KOPT-K1 (cell line): ENCODE measurements at regions not wholly inside any gene's neighbourhood (a gene's known extent, or its start where the extent isn't known, plus 50 kb on each side); places are given as distances from the start of the nearest gene placed in this dataset.
"Not testable (repeated sequence)": the region's sequence is repeated elsewhere in the genome, so short reads cannot be mapped to it uniquely, and the experiment has no call there.

Experiments used
- H3K27ac ChIP-seq: fragments of 200-600 bp; sonication (generic); 2 replicates; pipeline ENCODE4 v1.5.1; 2016; ENCODE audit warnings: antibody characterized with exemption, mild to moderate bottlenecking, low read depth, low read length; ENCODE audit not compliant: poor library complexity, severe bottlenecking
- H3K36me3 ChIP-seq: fragments of 200-600 bp; sonication (generic); 2 replicates; pipeline ENCODE4 v1.5.1; 2017; ENCODE audit warnings: antibody characterized with exemption, mild to moderate bottlenecking, low read length, moderate library complexity; ENCODE audit not compliant: insufficient read depth
- H3K9me3 ChIP-seq: fragments of 200-600 bp; sonication (generic); 2 replicates; pipeline ENCODE4 v1.5.1; 2017; ENCODE audit warnings: antibody characterized with exemption, low read length, mild to moderate bottlenecking; ENCODE audit not compliant: insufficient read depth, poor library complexity, severe bottlenecking

DNA sequence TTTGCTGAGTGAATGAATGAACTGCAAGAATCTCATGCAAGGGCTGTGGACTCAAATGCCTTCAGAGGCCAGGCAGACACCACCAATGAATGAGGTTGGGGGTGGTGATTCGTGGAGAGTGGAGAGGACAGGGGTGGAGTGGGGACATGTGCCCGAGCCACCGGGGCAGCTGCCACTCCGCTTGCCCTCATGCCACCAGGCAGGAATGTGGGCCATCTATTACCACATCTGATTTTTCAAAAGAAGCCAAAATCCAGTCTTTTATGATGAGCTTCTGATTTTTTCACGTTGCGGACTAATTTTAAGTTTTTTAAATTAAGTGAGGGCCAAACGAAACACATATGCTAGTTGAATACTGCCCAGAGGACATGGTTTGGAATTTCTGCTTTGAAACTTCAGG, 67.1 kb upstream of the SMURF2 start:
- no peaks in the 10 kb centered on the region for H3K36me3 ChIP-seq
- H3K27ac ChIP-seq, result no peak overlapping the region
- no peaks in the 10 kb centered on the region for H3K9me3 ChIP-seq

DNA sequence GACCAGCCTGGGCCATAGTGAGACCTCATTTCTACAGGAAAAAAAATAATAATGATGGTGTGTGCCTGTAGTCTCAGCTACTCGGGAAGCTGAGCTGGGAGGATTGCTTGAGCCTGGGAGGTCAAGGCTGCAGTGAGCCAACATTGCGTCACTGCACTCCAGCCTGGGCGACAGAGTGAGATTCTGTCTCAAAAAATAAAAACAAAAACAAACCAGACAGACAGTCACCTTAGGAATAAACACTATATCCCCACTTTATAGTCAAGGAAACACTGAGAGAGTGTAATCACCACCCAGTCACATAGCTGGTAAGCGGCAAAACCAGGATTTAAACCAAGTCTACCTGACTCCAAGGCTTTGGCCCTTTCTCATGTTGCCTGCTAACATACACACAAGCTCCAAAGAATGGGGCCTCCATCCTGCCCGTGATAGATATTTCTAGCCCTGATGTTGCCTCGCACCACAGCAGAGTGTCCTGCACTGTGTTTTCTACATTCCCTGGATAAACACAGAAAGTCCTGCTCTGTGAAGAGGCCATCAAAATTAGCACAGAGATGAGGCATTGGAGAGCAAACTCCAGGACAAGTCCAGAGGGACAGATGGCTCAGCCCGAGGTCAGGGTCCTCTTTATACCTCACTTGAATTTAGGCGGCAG, 66.1 kb upstream of the SMURF2 start:
- H3K27ac ChIP-seq, result no peak overlapping the region
- no peaks in the 10 kb centered on the region for H3K9me3 ChIP-seq
- H3K36me3 ChIP-seq, result no peaks in the 10 kb centered on the region

DNA sequence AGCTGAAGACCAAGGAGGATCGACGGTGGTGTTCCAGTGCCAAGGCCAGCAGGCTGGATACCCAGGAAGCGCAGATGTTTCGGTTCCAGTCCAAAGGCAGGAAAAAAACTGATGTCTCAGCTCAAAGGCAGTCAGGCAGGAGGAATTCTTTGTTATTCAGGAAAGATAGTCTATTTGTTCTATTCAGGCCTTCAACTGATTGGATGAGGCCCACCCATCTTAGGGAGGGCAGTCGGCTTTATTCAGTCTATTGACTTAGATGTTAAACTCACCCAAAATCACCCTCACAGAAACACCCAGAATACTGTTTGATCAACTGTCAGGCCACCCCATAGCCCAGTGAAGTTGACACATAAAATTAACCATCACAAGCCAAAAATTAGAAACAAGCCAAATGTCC, 63.9 kb upstream of the SMURF2 start:
- H3K9me3 ChIP-seq, H3K27ac ChIP-seq, H3K36me3 ChIP-seq: not testable (repeated sequence)

DNA sequence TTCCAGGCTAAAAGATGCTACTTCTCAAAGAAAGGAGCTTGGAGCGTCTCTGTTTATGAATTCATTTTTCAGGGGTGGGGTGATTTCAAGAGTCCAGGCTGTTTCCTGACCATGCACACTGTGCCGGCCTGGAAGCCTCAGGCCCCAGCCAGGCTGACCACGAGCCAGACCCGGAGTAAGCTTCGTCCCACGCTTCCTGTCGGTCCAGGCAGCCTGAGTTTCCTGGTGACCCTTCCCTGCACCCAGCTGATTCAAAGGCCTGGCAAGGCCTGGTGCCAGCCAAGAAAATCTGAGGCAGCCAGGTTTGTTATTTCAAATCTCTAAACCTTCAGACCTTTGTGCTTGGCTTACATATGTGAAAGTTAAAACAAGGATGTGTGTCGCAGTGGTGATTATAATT, 62.1 kb upstream of the SMURF2 start:
- not testable (repeated sequence) for H3K36me3 ChIP-seq, H3K9me3 ChIP-seq

DNA sequence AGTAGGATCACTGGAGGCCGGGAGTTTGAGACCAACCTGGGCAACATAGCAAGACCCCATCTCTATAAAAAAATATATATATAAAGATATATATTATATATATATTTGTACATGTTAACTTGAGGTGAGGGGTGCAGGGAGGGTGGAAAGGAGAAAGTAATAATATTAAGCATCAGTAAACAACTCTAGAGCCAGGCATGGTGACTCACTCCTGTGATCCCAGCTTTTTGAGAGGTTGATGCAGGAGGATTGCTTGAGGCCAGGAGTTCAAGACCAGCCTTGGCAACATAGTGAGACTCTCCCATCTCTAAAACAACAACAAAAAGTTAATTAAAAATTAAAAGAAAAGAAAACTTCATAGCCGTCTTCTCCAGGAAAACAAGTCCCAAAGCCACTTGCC, 61.7 kb upstream of the SMURF2 start:
- no peaks in the 10 kb centered on the region for H3K9me3 ChIP-seq
- H3K36me3 ChIP-seq, result no peaks in the 10 kb centered on the region
- H3K27ac ChIP-seq, result no peak overlapping the region

More for the DNA sequence above, 62.1 kb upstream of the SMURF2 start:
- not testable (repeated sequence) for H3K27ac ChIP-seq

DNA sequence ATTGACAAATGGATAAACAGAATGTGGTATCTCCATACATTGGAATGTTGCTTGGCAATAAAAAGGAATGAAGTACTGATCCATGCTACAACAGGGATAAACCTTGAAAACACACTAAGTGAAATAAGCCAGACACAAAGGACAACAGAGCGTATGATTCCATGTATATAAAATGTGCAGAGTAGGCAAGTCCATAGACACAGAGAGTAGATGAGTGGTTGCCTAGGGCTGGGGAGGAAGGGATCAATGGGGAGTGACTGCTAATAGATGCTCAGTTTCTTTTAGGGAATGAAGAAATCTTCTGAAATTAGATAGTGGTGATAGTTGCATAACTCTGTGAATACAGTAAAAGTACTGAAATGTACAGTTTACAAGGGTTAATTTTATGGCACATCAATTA, 59.4 kb upstream of the SMURF2 start:
- not testable (repeated sequence) for H3K9me3 ChIP-seq, H3K27ac ChIP-seq, H3K36me3 ChIP-seq

DNA sequence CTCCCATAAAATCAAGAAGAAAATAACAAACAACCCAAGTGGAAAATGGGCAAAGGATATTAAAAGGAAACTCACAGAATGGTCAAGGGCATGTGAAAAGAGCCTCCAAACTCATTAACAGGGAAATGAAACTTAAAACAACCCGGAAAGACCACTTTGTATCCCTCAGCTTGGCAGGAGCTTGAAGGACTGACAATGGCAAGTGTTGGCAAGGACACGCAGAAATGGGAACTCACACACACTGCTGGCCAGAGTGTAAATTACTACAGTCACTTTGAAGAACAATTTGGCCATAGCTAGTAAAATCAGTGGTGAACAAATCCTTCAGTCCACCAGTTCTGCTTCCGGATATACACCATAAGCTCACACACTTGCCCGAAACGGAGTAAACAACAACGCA, 58.1 kb upstream of the SMURF2 start:
- H3K27ac ChIP-seq, H3K9me3 ChIP-seq: not testable (repeated sequence)

DNA sequence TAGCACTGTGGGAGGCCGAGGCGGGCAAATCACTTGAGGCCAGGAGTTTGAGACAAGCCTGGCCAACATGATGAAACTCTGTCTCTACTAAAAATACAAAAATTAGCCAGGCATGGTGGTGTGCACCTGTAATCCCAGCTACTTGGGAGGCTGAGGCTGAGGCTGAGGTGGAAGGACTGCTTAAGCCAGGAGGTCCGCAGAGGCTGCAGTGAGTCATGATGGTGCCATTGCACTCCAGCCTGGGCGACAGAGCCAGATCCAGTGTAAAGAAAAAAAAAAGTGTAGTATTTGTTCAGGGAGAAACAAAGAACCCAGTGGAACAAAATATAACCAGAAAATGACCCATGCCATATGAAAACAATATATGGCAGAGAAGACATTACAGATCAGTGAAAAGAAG, 57.4 kb upstream of the SMURF2 start:
- not testable (repeated sequence) for H3K36me3 ChIP-seq, H3K27ac ChIP-seq, H3K9me3 ChIP-seq

More for the DNA sequence above, 58.1 kb upstream of the SMURF2 start:
- not testable (repeated sequence) for H3K36me3 ChIP-seq

DNA sequence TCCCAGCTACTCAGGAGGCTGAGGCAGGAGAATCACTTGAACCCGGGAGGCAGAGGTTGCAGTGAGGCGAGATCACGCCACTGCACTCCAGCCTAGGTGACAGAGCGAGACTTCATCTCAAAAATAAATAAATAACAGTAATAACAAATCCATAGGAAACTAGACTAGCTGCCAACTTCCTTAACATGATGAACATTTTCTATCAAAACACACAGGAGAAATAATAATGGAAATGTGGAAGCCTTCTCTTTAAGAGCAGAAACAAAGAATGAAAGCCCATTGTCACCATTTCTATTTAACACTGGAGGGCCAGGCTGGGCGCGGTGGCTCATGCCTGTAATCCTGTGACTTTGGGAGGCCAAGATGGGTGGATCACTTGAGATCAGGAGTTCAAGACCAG, 56.7 kb upstream of the SMURF2 start:
- not testable (repeated sequence) for H3K36me3 ChIP-seq, H3K27ac ChIP-seq, H3K9me3 ChIP-seq

DNA sequence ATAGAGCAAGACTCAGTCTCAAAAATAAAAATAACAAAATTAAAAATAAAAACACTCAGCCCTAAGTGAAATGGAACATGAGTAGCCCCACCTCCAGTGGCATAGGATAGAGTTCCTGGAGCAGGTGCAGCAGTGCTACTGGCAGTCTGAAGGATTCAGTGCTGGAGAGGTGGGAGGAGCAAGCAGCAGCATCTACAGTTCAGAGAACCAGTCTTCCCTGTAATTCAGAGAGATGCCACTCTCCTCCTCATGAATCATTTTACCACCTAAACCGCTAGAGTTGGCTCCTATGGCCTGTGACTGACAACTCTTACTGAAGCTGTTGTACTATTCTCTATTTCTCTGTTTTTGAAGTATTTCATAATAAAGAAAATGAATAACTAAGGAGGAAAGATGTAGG, 56.0 kb upstream of the SMURF2 start:
- H3K27ac ChIP-seq, result no peak overlapping the region
- H3K36me3 ChIP-seq, result no peaks in the 10 kb centered on the region
- no peaks in the 10 kb centered on the region for H3K9me3 ChIP-seq

DNA sequence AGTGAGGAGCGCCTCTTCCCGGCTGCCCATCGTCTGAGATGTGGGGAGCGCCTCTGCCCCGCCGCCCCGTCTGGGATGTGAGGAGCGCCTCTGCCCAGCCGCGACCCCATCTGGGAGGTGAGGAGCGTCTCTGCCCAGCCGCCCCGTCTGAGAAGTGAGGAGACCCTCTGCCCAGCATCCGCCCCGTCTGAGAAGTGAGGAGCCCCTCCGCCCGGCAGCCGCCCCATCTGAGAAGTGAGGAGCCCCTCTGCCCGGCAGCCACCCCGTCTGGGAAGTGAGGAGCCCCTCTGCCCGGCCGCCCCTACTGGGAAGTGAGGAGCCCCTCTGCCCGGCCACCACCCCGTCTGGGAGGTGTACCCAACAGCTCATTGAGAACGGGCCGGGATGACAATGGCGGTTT, 54.4 kb upstream of the SMURF2 start:
- not testable (repeated sequence) for H3K9me3 ChIP-seq, H3K27ac ChIP-seq, H3K36me3 ChIP-seq

DNA sequence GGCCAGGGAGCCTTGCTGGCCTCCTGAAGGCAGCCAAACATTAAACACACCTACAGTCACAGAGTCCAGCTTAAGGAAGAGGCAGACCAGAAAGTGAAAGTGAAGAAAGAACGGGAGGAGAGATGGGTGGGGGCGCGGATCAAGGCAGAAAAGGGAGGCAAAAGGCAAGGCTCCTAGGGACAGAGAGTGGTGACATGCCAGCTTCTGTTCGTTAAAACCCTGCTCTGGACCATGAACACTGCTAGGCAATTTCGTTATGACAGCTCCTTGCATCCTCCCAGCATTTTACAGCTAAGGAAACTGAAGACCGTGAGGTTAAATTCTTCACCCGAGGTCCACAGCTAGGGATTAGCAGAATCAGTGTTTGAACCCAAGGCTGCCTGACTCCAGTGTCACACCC, 51.7 kb upstream of the SMURF2 start:
- not testable (repeated sequence) for H3K36me3 ChIP-seq, H3K9me3 ChIP-seq
- H3K27ac ChIP-seq, result peak overlapping the region; percentile 91

DNA sequence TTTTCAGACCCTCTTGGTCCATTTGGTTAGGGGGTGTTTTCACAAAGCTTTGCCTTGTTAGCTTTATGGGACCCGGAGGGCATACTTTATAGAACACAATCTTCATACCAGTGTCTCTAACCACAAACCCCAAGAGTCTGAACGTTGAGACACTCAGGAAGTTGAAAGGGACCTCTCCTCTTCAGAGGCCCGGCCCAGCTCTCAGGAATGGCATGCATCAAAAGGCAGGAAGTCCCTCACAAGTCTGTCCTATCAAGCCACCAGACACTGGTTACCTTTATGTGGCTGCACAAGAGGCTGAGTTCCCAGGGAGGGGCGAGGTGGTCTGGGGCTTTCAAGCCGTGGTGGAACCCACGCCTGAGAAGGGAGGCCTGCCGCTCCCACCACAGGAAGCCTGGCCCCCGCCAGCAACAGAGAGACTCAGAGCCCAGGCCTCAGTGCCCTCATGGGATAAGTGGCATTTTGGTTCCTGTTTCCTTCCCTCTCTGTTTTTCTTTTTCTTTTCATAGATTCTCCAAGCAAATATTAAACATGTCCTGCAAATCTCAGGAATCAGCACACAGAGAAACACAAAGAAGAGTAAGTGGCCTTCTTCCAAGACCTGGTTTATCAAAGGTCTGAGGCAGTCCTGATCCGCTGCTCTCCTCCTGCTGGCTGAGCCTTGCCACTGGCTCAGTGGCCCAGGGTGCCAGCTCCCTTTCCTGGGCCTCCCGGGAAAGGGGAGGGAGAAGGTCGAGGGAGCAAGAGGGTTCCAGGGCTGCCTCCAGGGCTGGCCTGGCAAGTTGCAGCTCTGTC, 50.6 kb upstream of the SMURF2 start:
- peak overlapping the region; percentile 91 for H3K27ac ChIP-seq
- not testable (repeated sequence) for H3K9me3 ChIP-seq, H3K36me3 ChIP-seq
